SHP77 treated with DMSO at 0.1 percent for 48 hours (cell line): ENCODE measurements at regions not wholly inside any gene's neighbourhood (a gene's known extent, or its start where the extent isn't known, plus 50 kb on each side); places are given as distances from the start of the nearest gene placed in this dataset.
"Not testable (repeated sequence)": the region's sequence is repeated elsewhere in the genome, so short reads cannot be mapped to it uniquely, and the experiment has no call there.

Experiments used
- DNase-seq: peaks from one replicate; lab custom pipeline; 2025; lab: John Stamatoyannopoulos, UW

GRCh38 chr11:23257088-23257487, 396.8 kb upstream of the CCDC179 start:
- no peak for DNase-seq

GRCh38 chr11:23257556-23257955, 397.3 kb upstream of the CCDC179 start:
- DNase-seq, result no peak

DNA sequence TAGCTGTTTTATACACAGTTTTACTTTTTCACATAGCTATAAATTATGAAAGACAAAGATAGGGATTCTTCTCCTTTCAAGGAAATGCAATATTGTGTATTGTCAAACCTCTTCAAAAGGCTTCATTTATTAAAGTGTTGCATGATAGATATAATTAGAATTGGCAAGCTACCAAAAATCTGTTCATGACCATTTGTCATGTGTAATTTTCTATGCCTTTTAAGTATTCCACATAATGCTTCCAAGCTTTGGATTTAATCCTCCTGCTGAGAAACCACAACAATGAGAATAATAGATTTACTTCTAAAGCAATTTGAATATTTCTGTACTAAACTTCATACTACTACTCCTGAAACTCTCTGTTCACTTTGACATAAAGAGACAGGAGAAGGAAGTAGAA, 403.2 kb upstream of the CCDC179 start:
- DNase-seq, result no peak

- no peak for DNase-seq
These were observed 411.8 kb upstream of the CCDC179 start for GRCh38 chr11:23272095-23272494.

DNA sequence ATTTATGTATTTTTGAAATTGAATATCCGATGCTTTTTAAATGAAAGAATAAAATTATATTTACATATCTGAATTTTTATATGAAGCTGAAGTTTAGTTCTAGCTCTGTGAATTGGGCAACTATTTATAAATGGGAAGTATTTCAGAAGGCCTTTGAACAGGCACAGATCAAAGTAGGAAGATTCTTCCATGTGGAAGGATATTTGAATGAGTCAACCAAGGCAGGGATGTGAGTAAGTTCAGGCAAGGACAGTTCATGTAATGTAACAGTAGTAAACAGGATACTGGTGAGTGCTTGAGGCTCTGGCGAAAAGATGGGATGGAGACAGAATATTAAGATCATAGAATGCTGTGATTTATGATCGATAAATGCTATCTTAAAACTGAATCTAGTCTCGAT, 417.8 kb upstream of the CCDC179 start:
- no peak for DNase-seq

DNA sequence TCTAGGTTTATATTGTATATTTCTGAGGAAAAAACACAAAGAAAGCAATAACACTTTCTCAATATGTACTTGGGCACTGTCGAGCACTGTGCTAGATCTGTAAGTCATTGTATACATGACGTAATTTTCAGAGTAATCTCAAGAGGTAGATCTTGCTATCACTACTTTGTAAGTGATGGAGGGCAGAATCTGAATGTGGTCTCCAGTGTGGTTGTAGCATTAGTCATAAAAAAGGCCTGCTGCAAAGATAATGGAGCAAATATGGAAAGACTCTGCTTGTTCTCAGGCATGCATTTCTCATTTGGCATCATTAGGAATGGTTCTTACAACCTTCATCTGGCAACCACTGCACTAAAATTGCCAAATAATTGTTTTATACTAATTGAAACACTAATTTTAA, 419.8 kb upstream of the CCDC179 start:
- no peak for DNase-seq

DNA sequence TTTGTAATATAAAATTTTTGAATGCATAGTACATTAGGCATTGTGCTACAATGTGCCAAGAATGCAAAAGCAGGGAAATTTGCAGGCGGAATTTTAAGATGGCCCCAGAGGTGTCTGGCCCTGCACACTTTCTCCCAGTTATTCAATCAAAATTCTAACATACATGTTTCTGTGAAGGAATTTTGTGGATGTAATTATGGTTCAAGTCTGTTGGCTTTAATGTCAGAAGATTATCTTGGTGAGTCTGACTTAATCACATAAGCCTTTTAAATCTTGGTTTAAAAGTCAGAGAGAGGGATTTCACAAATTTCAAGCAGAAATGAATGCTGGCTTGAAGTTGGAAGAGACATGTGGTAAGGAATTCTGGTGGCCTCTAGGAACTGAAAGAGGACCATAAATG, 423.4 kb upstream of the CCDC179 start:
- DNase-seq, result no peak

GRCh38 chr11:23284631-23285030, 424.4 kb upstream of the CCDC179 start:
- DNase-seq, result no peak

- DNase-seq, result no peak
These were observed 427.9 kb upstream of the CCDC179 start for GRCh38 chr11:23288003-23288783.

DNA sequence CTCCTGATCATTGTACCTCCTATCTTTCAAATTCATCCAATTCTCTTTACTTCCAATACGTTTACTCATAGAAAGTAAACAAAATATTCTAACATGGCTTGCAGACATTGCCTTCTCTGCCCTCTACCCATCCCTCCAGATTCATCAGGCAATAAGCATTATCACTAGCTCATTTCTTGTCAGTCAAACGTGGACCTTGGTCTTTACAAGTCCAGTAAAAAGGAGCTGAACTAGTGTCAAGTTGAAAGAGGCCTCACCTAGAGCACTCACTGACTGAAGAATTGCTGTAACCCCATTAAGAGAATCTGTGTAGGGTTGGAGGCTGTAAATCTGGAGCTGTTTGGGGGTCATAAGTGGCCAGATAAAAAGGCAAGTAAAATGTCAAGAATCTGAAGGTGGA, 435.0 kb upstream of the CCDC179 start:
- DNase-seq, result no peak

GRCh38 chr11:23308041-23308440, 447.8 kb upstream of the CCDC179 start:
- no peak for DNase-seq

DNA sequence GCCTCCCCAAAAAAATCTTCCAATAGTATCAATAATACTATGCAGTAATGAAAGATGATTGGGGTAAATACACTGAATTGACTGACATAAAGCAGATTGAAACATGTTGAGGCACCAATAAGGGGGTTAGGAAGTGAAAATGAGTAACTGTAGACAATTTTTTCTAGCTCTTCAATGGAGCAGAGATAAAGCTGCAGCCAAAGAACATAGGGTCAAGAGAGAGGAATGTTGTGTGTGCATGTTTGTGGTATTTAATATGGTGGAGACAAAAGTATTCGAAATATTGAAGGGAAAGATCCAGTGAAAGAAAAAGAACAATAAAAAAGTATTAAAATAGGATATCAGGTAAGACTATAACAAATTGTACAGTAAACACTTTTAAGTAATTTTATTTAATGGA, 450.0 kb upstream of the CCDC179 start:
- DNase-seq, result no peak

GRCh38 chr11:23311986-23312940, 452.0 kb upstream of the CCDC179 start:
- no peak for DNase-seq

GRCh38 chr11:23313001-23313400, 452.7 kb upstream of the CCDC179 start:
- no peak for DNase-seq

- no peak for DNase-seq
These were observed 453.9 kb upstream of the CCDC179 start for GRCh38 chr11:23314162-23314561.

- no peak for DNase-seq
These were observed 455.0 kb upstream of the CCDC179 start for GRCh38 chr11:23315286-23315685.

GRCh38 chr11:23317816-23318215, 457.5 kb upstream of the CCDC179 start:
- DNase-seq, result no peak

DNA sequence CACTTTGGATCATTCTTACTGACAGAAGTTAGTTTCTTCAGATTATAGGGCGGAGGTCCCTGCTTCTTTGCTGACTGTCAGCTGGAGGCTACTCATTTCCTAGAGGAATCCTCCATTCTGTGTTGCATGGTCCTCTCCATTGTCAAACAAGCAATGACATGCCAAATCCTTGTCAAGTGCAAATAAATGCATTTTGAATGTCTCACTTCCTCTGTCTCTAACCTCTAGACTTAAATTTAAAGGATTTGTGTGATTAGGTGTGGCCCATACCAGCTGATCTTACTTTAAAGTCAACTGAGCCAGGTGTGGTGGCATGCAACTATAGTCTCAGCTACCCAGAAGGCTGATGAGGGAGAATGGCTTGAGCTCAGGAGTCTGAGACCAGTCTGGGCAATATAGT, 458.4 kb upstream of the CCDC179 start:
- DNase-seq, result no peak

DNA sequence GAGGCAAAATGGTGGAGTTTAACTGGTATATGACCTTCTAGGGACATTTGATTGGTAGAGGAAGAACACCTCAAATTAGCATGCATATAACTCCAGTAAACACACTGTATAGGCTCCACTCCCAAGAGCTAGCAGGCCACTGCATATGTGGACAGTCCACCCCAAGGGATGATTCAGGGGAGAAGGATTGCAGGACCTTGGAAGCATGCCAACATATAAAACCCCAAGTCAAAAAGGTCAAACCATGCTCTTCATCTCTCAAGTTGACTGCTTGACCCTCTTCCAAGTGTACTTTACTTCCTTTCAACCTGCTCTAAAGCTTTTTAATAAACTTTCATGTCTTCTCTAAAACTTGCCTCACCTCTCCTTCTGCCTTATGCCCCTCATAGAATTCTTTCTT, 459.9 kb upstream of the CCDC179 start:
- no peak for DNase-seq

GRCh38 chr11:23335586-23335985, 475.3 kb upstream of the CCDC179 start:
- DNase-seq, result not testable (repeated sequence)

- DNase-seq, result no peak
These were observed 476.7 kb upstream of the CCDC179 start for GRCh38 chr11:23336961-23337360.

DNA sequence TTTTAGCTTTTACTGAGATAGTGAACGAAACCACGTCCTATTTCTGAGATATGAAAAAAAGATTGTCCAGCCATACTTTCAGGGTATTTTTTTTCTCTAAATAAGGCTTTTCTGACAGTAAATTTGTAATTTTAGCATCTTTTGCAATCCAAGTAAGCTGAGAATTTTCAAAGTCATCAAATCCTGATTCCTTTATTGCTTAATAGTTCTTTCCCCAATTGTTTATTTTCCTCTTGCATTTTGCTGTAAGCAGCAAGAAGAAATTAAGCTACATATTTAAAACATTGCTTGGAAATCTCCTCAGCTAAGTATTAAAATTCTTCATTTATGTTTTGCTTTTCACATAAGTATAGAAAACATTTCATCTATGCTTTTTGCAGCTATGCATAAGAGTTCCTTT, 493.3 kb upstream of the CCDC179 start:
- DNase-seq, result no peak

DNA sequence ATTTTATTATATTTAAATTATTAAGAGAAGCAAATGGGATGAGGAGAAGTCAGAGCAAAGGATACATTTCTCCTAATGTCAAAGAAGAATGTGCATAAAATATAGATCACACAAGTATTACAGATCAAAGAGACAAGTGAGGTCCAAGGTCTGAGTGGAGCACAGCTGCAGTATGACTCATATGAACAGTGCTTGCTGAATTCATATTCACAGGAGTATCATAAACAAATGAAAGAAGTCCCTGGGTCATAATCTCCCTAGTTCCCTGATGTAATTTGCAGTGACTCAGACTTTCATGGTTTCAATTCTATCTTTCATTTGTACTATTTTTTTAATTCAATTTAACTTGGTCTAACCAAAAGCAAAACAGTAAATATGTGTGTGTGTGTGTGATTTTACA, 499.0 kb upstream of the CCDC179 start:
- DNase-seq, result no peak
